Neuronal stem cell (in vitro differentiated cells): ENCODE measurements at regions not wholly inside any gene's neighbourhood (a gene's known extent, or its start where the extent isn't known, plus 50 kb on each side); places are given as distances from the start of the nearest gene placed in this dataset.
"Not testable (repeated sequence)": the region's sequence is repeated elsewhere in the genome, so short reads cannot be mapped to it uniquely, and the experiment has no call there.

ENCODE experiments used
- DNase-seq: peaks from one replicate; pipeline ENCODE4 v3.0.0-alpha.2; 2013; ENCODE audit warnings: low spot score
- H2AFZ ChIP-seq: one replicate; pipeline ENCODE4 v1.6.1; 2013; ENCODE audit warnings: mild to moderate bottlenecking, low read length, inconsistent platforms
- H2AK5ac ChIP-seq: 2 replicates; pipeline ENCODE4 v1.6.1; 2013; ENCODE audit warnings: low read depth, mild to moderate bottlenecking, inconsistent platforms, low read length, moderate library complexity, mixed read lengths
- H2BK120ac ChIP-seq: 2 replicates; pipeline ENCODE4 v1.6.1; 2013; ENCODE audit warnings: low read depth, mild to moderate bottlenecking, inconsistent platforms, low read length, moderate library complexity, mixed read lengths
- H2BK12ac ChIP-seq: one replicate; pipeline ENCODE4 v1.6.1; 2013; ENCODE audit warnings: low read length, inconsistent platforms
- H2BK15ac ChIP-seq: 2 replicates; pipeline ENCODE4 v1.6.1; 2013; ENCODE audit warnings: mild to moderate bottlenecking, low read length, inconsistent platforms, mixed read lengths
- H2BK5ac ChIP-seq: one replicate; pipeline ENCODE4 v1.6.1; 2013; ENCODE audit warnings: inconsistent platforms, mild to moderate bottlenecking, low read length, moderate library complexity
- H3K14ac ChIP-seq: one replicate; pipeline ENCODE4 v1.6.1; 2013; ENCODE audit warnings: low read length, inconsistent platforms
- H3K18ac ChIP-seq: 2 replicates; pipeline ENCODE4 v1.6.1; 2013; ENCODE audit warnings: low read length, inconsistent platforms
- H3K23ac ChIP-seq: 2 replicates; pipeline ENCODE4 v1.6.1; 2013; ENCODE audit warnings: low read depth, mild to moderate bottlenecking, mixed read lengths, low read length, inconsistent platforms; ENCODE audit not compliant: poor library complexity
- H3K27ac ChIP-seq: replicated peaks from 3 replicates; pipeline ENCODE4 v1.5.1; 2013; ENCODE audit warnings: low read length, inconsistent platforms
- H3K27me3 ChIP-seq, 3 experiments: 2 replicates each; pipeline ENCODE4 v1.6.1; 2013; ENCODE audit warnings: low read length in 3 of 3, mild to moderate bottlenecking in 2 of 3, inconsistent platforms in 1 of 3, low read depth in 1 of 3, mixed read lengths in 1 of 3, moderate library complexity in 1 of 3; ENCODE audit not compliant: control insufficient read depth in 3 of 3, insufficient read depth in 3 of 3
- H3K36me3 ChIP-seq, 2 donors: replicated peaks in 1 of 2; 2 replicates each; pipeline ENCODE4 v1.6.1; 2013; ENCODE audit warnings: low read length in 2 of 2; ENCODE audit not compliant: control insufficient read depth in 2 of 2, insufficient read depth in 2 of 2
- H3K4ac ChIP-seq: 2 replicates; pipeline ENCODE4 v1.6.1; 2013; ENCODE audit warnings: inconsistent platforms, mild to moderate bottlenecking, low read length, moderate library complexity
- H3K4me1 ChIP-seq, 2 donors: 1 replicate in 1 of 2; 2 replicates in 1 of 2; pipeline ENCODE4 v1.6.1; 2013; ENCODE audit warnings: low read length in 2 of 2, low read depth in 1 of 2; ENCODE audit not compliant: control insufficient read depth in 2 of 2, insufficient read depth in 1 of 2
- H3K4me2 ChIP-seq: one replicate; pipeline ENCODE4 v1.6.1; 2013; ENCODE audit warnings: mild to moderate bottlenecking, low read length, inconsistent platforms; ENCODE audit not compliant: insufficient read depth, poor library complexity, severe bottlenecking
- H3K4me3 ChIP-seq, 2 donors: 2 replicates each; pipeline ENCODE4 v1.5.1; 2013; ENCODE audit warnings: low read length in 2 of 2, mild to moderate bottlenecking in 2 of 2, inconsistent platforms in 1 of 2, moderate library complexity in 1 of 2
- H3K79me1 ChIP-seq: one replicate; pipeline ENCODE4 v1.6.1; 2013; ENCODE audit warnings: low read depth, mild to moderate bottlenecking, inconsistent platforms, low read length, moderate library complexity
- H3K9ac ChIP-seq: one replicate; pipeline ENCODE4 v1.6.1; 2013; ENCODE audit warnings: mild to moderate bottlenecking, low read depth, low read length, inconsistent platforms; ENCODE audit not compliant: poor library complexity
- H3K9me3 ChIP-seq, 2 donors: replicated peaks in 1 of 2; 2 replicates each; pipeline versions ENCODE3 to v1.6.1; 2013; ENCODE audit warnings: low read length in 2 of 2, mild to moderate bottlenecking in 2 of 2, inconsistent platforms in 1 of 2, low read depth in 1 of 2, mixed read lengths in 1 of 2, moderate library complexity in 1 of 2; ENCODE audit not compliant: control insufficient read depth in 2 of 2, insufficient read depth in 1 of 2
- H4K8ac ChIP-seq: one replicate; pipeline ENCODE4 v1.6.1; 2013; ENCODE audit warnings: low read depth, mild to moderate bottlenecking, inconsistent platforms, low read length, moderate library complexity
- H4K91ac ChIP-seq: one replicate; pipeline ENCODE4 v1.6.1; 2013; ENCODE audit warnings: low read length, low read depth, mild to moderate bottlenecking, inconsistent platforms; ENCODE audit not compliant: poor library complexity
- WGBS, 2 donors: extraction: QIAGEN DNeasy Blood & Tissue Kit; methylation state at CpG; one replicate each; pipeline ENCODE4 v1.1.7; 2013; ENCODE audit warnings: missing lambda C conversion rate in 2 of 2, mixed read lengths in 1 of 2; ENCODE audit not compliant: insufficient read length in 2 of 2, insufficient replicate concordance in 1 of 2; ENCODE audit errors: extremely low coverage in 2 of 2; 5-methylcytosine and 5-hydroxymethylcytosine counted together

DNA sequence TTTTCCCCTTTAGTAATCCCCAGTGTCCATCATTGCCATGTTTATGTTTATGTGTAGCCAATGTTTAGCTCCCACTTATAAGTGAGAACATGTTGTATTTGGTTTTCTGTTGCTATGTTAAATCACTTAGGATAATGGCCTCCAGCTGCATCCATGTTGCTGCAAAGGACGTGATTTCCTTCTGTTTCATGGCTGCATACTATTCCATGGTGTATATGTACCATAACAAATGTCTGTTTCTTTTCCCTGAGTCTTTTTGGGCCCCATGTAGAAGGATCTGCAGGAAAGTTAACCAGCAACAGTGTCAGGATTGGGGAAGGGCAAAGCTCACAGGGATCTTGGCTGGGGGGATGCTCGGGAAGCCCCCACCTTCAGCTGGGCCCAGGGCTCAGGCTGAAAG is 64.3 kb upstream of the SULF2 start:
- H2AFZ ChIP-seq, result no peak overlapping the region
- no peaks in the 10 kb centered on the region for H3K36me3 ChIP-seq
- no peak overlapping the region for H3K23ac ChIP-seq
- H2AK5ac ChIP-seq, result no peak overlapping the region
- H2BK15ac ChIP-seq, result no peak overlapping the region
- peaks cover 4 to 6% of the 10 kb centered on the region in 2 donors for H3K9me3 ChIP-seq
- no peak overlapping the region for H2BK5ac ChIP-seq
- no peaks in the 10 kb centered on the region for H3K79me1 ChIP-seq
- no peak overlapping the region for H3K4ac ChIP-seq
- H2BK12ac ChIP-seq, result no peak overlapping the region
- H2BK120ac ChIP-seq, result no peak overlapping the region
- no peak overlapping the region for H4K91ac ChIP-seq
- no peak overlapping the region for H3K18ac ChIP-seq
- no peak overlapping the region for H4K8ac ChIP-seq
- DNase-seq, result no peak
- H3K14ac ChIP-seq, result no peak overlapping the region
- no peak overlapping the region for H3K4me2 ChIP-seq
- H3K4me3 ChIP-seq, result no peak overlapping the region
- peaks cover 8 to 12% of the 10 kb centered on the region in 2 donors for H3K4me1 ChIP-seq
- H3K27me3 ChIP-seq, result peaks cover 0 to 5% (median 0%) of the 10 kb centered on the region in 3 experiments
- H3K27ac ChIP-seq, result no peak overlapping the region
- WGBS, 2 donors, result no CpG with 5 or more reads among the region's 2 CpGs
- no peak overlapping the region for H3K9ac ChIP-seq

DNA sequence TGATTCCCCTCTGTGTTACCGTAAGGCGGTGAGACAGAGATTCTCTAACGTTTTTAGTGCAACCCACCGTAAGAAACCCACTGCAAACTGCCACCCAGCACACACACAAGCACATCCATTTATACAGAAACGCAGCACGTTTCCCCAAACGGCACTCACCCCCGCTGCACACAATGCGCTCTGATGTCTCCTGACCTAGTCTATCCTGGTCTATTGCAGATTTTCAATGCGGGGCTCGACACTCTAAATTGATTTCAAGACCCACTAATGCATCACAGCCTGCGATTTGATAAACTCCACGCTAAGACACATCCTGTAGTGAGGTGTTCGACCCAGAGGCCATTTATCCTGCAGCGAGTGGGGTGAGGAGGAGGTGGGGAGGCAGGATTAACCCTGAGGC is 63.7 kb upstream of the SULF2 start:
- no peak overlapping the region for H3K9ac ChIP-seq
- DNase-seq, result no peak
- H3K27ac ChIP-seq, result no peak overlapping the region
- no peak overlapping the region for H2BK15ac ChIP-seq
- H2BK120ac ChIP-seq, result no peak overlapping the region
- H3K9me3 ChIP-seq, result peaks cover 0 to 6% of the 10 kb centered on the region in 2 donors
- H3K4me1 ChIP-seq, result peaks cover 8 to 12% of the 10 kb centered on the region in 2 donors
- H3K4me3 ChIP-seq, result no peak overlapping the region
- no peak overlapping the region for H3K14ac ChIP-seq
- no peak overlapping the region for H2AFZ ChIP-seq
- H2AK5ac ChIP-seq, result no peak overlapping the region
- no peak overlapping the region for H3K4me2 ChIP-seq
- H3K79me1 ChIP-seq, result no peaks in the 10 kb centered on the region
- peaks cover 0 to 5% (median 0%) of the 10 kb centered on the region in 3 experiments for H3K27me3 ChIP-seq
- H4K91ac ChIP-seq, result no peak overlapping the region
- H3K18ac ChIP-seq, result no peak overlapping the region
- WGBS, 2 donors, result no CpG with 5 or more reads among the region's 15 CpGs
- H2BK12ac ChIP-seq, result no peak overlapping the region
- H3K4ac ChIP-seq, result no peak overlapping the region
- no peak overlapping the region for H2BK5ac ChIP-seq
- no peak overlapping the region for H3K23ac ChIP-seq
- no peak overlapping the region for H4K8ac ChIP-seq
- H3K36me3 ChIP-seq, result no peaks in the 10 kb centered on the region

DNA sequence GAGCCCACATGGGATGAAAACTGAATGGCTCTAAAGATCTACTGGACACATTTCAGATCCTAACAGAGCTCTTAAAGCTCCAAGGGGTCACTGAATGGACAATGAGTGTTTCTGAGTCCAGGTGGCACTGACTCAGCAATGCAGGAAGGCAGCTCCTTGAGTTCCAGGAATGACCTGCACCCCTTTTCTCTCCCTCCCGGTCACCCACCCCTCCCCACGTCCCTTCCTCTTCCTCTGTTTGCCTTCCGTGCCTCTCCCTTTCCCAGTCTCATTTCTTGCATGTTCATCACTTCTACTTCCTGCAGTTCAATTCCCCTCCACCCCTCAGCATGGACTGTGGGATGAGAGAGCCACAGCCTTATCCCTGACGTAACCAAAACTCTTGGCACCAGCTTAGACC is 63.3 kb upstream of the SULF2 start:
- not testable (repeated sequence) for H3K14ac ChIP-seq, H2AK5ac ChIP-seq, H3K27ac ChIP-seq, H2BK5ac ChIP-seq, H3K9ac ChIP-seq, H3K9me3 ChIP-seq, H3K23ac ChIP-seq, H4K91ac ChIP-seq, H3K36me3 ChIP-seq, H3K27me3 ChIP-seq, H4K8ac ChIP-seq, H2BK15ac ChIP-seq, H3K18ac ChIP-seq, H2BK120ac ChIP-seq, H3K4ac ChIP-seq, H2AFZ ChIP-seq, H3K4me3 ChIP-seq, H3K4me2 ChIP-seq, DNase-seq, H3K79me1 ChIP-seq, H2BK12ac ChIP-seq
- no CpG with 5 or more reads among the region's 4 CpGs for WGBS, 2 donors
- peaks cover 8 to 12% of the 10 kb centered on the region in 2 donors for H3K4me1 ChIP-seq

DNA sequence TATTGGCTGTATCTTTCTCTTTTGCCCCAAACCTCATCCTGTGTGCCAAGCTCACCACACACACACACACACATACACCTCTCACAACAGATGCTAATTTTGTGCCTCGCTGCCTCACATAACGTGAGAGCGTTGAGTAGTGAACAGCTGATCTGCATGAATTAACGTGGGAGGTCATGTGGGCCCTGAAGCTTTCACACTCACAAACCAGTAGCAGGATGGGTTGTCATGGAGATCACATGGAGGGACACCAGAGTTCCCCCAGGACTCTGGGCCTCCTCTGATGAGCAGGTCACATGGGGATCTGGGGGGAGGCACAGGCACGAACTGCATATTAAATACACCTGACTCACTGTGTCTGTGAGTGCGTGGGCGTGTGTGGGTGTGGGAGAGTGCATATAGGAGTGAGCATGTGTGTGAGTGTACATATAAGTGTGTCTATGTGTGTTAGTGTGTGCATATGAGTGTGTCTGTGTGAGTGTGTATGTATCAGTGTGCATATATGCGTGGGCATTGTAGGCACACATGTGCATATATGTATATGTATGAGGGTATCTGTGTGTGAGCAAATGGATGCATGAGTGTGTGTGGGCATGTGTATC is 62.7 kb upstream of the SULF2 start:
- WGBS, 2 donors, result no CpG with 5 or more reads among the region's 8 CpGs
- H3K23ac ChIP-seq, result no peak overlapping the region
- H3K36me3 ChIP-seq, result no peaks in the 10 kb centered on the region
- no peak overlapping the region for H4K8ac ChIP-seq
- H4K91ac ChIP-seq, result no peak overlapping the region
- peak overlapping the region; percentile 14 for H3K9ac ChIP-seq
- H2AFZ ChIP-seq, result no peak overlapping the region
- no peak overlapping the region for H3K4me3 ChIP-seq
- H3K79me1 ChIP-seq, result no peaks in the 10 kb centered on the region
- no peak overlapping the region for H3K27ac ChIP-seq
- no peak overlapping the region for H2BK12ac ChIP-seq
- no peak overlapping the region for H3K4ac ChIP-seq
- no peak overlapping the region for H2BK15ac ChIP-seq
- H2AK5ac ChIP-seq, result no peak overlapping the region
- peaks cover 8 to 12% of the 10 kb centered on the region in 2 donors for H3K4me1 ChIP-seq
- H3K4me2 ChIP-seq, result no peak overlapping the region
- peaks cover 0 to 5% (median 0%) of the 10 kb centered on the region in 3 experiments for H3K27me3 ChIP-seq
- no peak for DNase-seq
- no peak overlapping the region for H3K18ac ChIP-seq
- H3K14ac ChIP-seq, result no peak overlapping the region
- no peak overlapping the region for H2BK5ac ChIP-seq
- H2BK120ac ChIP-seq, result no peak overlapping the region
- peaks cover 0 to 3% of the 10 kb centered on the region in 2 donors for H3K9me3 ChIP-seq
